Activated CD8-positive, alpha-beta memory T cell treated with anti-CD3 and anti-CD28 coated beads, Interleukin-2, amount 50 U/mL, for 1 hour (primary cell): ENCODE measurements at regions not wholly inside any gene's neighbourhood (a gene's known extent, or its start where the extent isn't known, plus 50 kb on each side); places are given as distances from the start of the nearest gene placed in this dataset.

Source experiments
- DNase-seq: peaks from one replicate; pipeline ENCODE4 v3.0.0-alpha.2; 2020; ENCODE audit errors: extremely low read depth

DNA sequence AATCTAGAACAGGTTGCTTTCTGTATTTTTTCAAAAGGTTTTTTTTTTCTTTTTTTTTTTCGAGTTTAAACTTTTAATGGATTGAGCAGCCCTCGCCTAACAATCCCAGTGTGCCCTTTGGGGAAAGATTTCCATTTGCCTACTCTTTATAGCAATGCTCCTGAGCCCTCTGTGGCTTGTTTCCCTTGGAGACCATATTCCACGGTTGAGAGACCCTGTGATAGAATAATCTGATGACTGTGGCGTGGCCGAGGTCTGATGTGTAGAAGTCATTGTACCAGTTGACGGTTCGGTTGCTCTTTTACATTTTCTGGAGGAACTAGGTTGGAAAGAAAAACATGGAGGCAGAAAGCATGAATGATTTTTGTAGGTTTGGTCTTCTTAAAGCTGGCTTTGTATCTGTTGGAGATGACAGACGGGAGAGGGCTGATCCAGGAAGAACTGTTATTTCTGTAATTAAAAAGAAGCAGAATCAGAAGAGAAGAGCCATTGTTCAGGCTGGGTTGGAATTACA, 305.7 kb upstream of the NRIP1 start:
- no peak for DNase-seq

- no peak for DNase-seq
Observed at GRCh38 chr21:15373941-15374340, 309.1 kb upstream of the NRIP1 start.

GRCh38 chr21:15379776-15380175, 315.0 kb upstream of the NRIP1 start:
- DNase-seq: no peak

GRCh38 chr21:15383588-15383987, 318.8 kb upstream of the NRIP1 start:
- no peak for DNase-seq

DNA sequence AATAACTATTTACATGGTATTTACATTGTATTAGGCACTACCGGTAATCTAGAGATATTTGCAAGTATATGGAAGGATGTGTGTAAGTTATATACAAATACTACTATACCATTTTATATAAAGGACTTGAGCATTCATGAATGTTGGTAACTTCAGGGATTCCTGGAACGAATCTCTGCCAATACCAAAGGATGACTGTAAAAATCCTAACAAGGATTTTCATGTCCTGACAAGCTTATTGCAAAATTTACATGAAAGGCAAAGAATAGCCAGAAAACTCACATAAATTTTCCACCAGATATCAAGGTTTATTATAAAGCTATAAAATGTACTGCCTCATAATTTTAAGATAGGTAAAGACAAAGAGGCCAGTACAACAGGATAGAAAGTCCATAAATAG, 325.2 kb upstream of the NRIP1 start:
- DNase-seq: no peak

DNA sequence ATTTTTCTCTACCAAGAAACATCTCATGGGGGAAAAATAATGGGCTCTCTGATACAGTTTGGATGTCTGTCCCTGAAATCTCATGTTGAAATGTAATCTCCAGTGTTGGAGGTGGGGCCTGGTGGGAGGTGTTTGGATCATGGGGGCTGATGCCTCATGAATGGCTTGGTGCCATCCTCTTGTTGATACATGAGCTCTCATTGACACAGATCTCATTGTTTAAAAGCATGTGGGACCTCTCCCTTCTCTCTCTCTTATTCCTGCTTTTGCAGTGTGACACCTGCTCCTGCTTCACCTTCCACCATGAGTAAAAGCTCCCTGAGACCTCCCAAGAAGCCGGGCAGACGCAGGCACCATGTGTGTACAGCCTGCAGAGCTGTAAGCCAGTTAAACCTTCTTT, 332.5 kb upstream of the NRIP1 start:
- no peak for DNase-seq

GRCh38 chr21:15400905-15401304, 328.9 kb upstream of the USP25 start:
- no peak for DNase-seq

GRCh38 chr21:15401331-15401730, 328.5 kb upstream of the USP25 start:
- DNase-seq: no peak

DNA sequence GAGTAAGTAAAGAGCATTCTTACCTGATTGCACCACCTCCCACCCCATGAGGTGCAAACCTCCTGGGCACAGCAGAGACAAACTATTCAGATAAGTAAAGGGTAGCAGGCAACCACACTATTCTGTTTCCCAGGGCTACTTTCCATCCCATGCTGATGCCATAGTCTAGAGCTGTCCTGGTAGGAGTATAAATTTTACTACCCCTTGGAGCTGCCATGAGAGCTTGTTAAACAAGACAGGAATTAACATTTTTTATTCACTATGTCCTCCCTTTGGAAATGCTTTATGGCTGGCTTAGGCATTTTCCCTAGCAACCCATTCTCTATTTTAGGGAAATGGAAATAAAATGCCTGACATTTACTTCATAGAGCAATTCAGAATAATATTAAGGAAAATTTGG, 324.6 kb upstream of the USP25 start:
- no peak for DNase-seq

DNA sequence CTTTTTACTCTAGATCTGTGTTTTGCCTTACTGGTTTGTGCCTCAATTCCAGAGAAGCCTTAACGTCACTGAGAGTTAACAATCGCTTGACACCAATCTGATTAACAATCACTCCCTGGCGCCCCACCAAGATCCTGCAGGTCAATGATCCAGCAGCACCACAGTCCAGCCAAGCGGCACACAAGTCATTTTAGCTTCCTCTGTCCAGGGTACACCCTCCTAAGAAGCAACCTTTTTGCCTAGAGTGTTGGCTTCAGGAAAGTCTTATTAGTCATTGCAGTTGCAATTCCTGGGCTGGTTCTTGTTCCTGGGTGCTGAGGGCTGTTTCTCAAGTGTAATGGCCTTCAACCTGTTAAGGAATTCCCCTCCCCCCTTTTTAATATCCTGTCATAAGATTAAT, 323.0 kb upstream of the USP25 start:
- no peak for DNase-seq

- DNase-seq: no peak
Observed at GRCh38 chr21:15407585-15407984, 322.2 kb upstream of the USP25 start.

GRCh38 chr21:15408089-15408488, 321.7 kb upstream of the USP25 start:
- no peak for DNase-seq

- no peak for DNase-seq
Observed at GRCh38 chr21:15409031-15409430, 320.8 kb upstream of the USP25 start.

- DNase-seq: no peak
Observed at GRCh38 chr21:15410853-15411252, 318.9 kb upstream of the USP25 start.

- DNase-seq: no peak
Observed at GRCh38 chr21:15414057-15414456, 315.7 kb upstream of the USP25 start.

- DNase-seq: no peak
Observed at GRCh38 chr21:15415541-15416261, 314.1 kb upstream of the USP25 start.

GRCh38 chr21:15421441-15421881, 308.3 kb upstream of the USP25 start:
- DNase-seq: no peak

- DNase-seq: no peak
Observed at GRCh38 chr21:15421947-15422346, 307.8 kb upstream of the USP25 start.

DNA sequence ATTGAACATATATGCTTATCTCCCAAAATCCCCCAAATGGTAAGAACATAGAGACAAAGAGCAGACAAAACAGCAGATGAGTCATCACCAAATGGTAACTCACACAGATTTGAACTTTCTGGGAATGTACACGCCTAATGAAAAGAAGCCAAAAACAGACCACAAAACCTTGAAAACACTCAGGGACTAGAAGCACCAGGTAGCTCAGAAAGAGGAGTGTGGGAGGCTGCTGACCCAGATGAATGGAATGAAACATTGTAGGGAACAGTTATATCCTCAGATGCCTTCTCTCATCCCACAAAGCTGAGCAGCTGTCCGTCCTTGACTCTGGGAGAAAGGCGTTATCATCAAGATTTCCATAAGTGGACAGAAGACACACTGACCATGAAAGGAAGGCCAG, 307.0 kb upstream of the USP25 start:
- DNase-seq: no peak

GRCh38 chr21:15423676-15424445, 305.9 kb upstream of the USP25 start:
- no peak for DNase-seq

DNA sequence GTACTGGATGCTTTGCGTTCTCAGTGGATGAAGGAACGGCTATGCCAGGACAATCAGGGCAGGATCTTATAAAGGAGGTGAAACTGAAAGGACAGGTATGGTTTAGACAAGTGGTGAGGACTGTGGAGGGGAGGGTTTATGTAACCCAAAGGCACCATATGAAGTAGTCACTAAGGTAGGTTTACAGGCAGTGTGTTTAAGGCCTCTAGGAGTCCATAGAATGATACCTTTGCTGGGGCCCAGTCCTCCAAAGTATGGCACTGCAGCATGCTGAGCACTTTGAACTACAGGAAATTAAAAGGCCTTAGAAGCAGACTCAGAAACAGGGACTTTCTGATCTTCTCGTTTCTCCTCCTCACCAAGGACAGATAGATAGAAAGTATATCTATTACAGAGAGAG, 304.7 kb upstream of the USP25 start:
- no peak for DNase-seq

- no peak for DNase-seq
Observed at GRCh38 chr21:15430023-15430422, 299.8 kb upstream of the USP25 start.

GRCh38 chr21:15430577-15430976, 299.2 kb upstream of the USP25 start:
- no peak for DNase-seq
